ENCODE measurements at regions not wholly inside any gene's neighbourhood (a gene's known extent, or its start where the extent isn't known, plus 50 kb on each side); places are given as distances from the start of the nearest gene placed in this dataset.

GRCh38 chr10:108836362-108836761 is 1086.9 kb downstream of the XPNPEP1 start:
- TF ChIP-seq ZNF274 (IDR thresholded peaks at IDR 0.05; ENCODE audit: low read length) (no peak), ZNF274 (tag by site-specific recombination; IDR thresholded peaks at IDR 0.05; ENCODE audit: borderline replicate concordance) (no peak), OSR2 (tag by site-specific recombination; IDR thresholded peaks at IDR 0.05) (no peak), ZNF501 (tag by site-specific recombination; IDR thresholded peaks at IDR 0.05) (no peak), ZNF18 (tag by site-specific recombination; IDR thresholded peaks at IDR 0.05) (no peak), CTCF (tag by site-specific recombination; IDR thresholded peaks at IDR 0.05) (no peak), PBX3 (CRISPR knock-in tag; IDR thresholded peaks at IDR 0.05) (no peak), ZNF561 (tag by site-specific recombination; IDR thresholded peaks at IDR 0.05; ENCODE audit: borderline replicate concordance) (no peak), ZNF416 (tag by site-specific recombination; IDR thresholded peaks at IDR 0.05) (no peak), ZNF140 (tag by site-specific recombination; IDR thresholded peaks at IDR 0.05) (no peak), ZNF121 (tag by site-specific recombination; IDR thresholded peaks at IDR 0.05) (no peak)
